H1 (cell line): ENCODE measurements at regions not wholly inside any gene's neighbourhood (a gene's known extent, or its start where the extent isn't known, plus 50 kb on each side); places are given as distances from the start of the nearest gene placed in this dataset.

ENCODE experiments used
- ATF2 ChIP-seq: IDR thresholded peaks from 2 replicates; pipeline ENCODE4 v1.6.1; 2012; ENCODE audit warnings: low read length, inconsistent platforms
- BACH1 ChIP-seq: IDR thresholded peaks from 2 replicates; pipeline ENCODE4 v1.6.1; 2012; ENCODE audit warnings: low read length, improper control_type of control experiment
- CBX8 ChIP-seq: fragments of 300-800, 300-1000 bp; sonication (generic); IDR thresholded peaks from 2 replicates; pipeline ENCODE4 v1.7.1; 2016; ENCODE audit warnings: low read depth, low read length, borderline replicate concordance
- CTCF ChIP-seq, 3 experiments: IDR thresholded peaks; 1 replicate in 2 of 3; 2 replicates in 1 of 3; pipeline versions ENCODE4 v1.5.1 to v1.6.1; 2011; ENCODE audit warnings: low read length in 3 of 3, mild to moderate bottlenecking in 3 of 3, inconsistent platforms in 2 of 3, low read depth in 1 of 3, moderate library complexity in 1 of 3; ENCODE audit not compliant: insufficient read depth in 1 of 3; ENCODE audit errors: control extremely low read depth in 1 of 3
- EZH2 ChIP-seq: fragments of 200-600 bp; sonication (generic); IDR thresholded peaks from 2 replicates; pipeline ENCODE4 v1.7.1; 2012; ENCODE audit warnings: low read depth, mild to moderate bottlenecking, moderate library complexity, low read length, inconsistent platforms; ENCODE audit not compliant: severe bottlenecking
- NRF1 ChIP-seq: IDR thresholded peaks from 2 replicates; pipeline ENCODE4 v1.6.1; 2011; ENCODE audit warnings: mild to moderate bottlenecking, low read depth, low read length, improper control_type of control experiment
- POLR2A ChIP-seq, 2 experiments: IDR thresholded peaks; 1 replicate in 1 of 2; 2 replicates in 1 of 2; pipeline ENCODE4 v1.6.1; 2011; ENCODE audit warnings: low read depth in 2 of 2, low read length in 2 of 2, mild to moderate bottlenecking in 2 of 2; ENCODE audit errors: control extremely low read depth in 1 of 2
- POLR2AphosphoS5 ChIP-seq: IDR thresholded peaks from 2 replicates; pipeline ENCODE4 v1.6.1; 2011; ENCODE audit warnings: low read depth, low read length
- SIN3A ChIP-seq, 2 experiments: IDR thresholded peaks in 1 of 2; conservative IDR thresholded peaks in 1 of 2; 2 replicates each; pipeline ENCODE4 v1.6.1; 2011 to 2012; ENCODE audit warnings: low read length in 2 of 2, improper control_type of control experiment in 1 of 2, low read depth in 1 of 2, mild to moderate bottlenecking in 1 of 2
- SP1 ChIP-seq: IDR thresholded peaks from 2 replicates; pipeline ENCODE4 v1.6.1; 2011; ENCODE audit warnings: low read depth, low read length
- SP2 ChIP-seq: IDR thresholded peaks from 2 replicates; pipeline ENCODE4 v1.6.1; 2012; ENCODE audit warnings: mild to moderate bottlenecking, low read length, inconsistent platforms
- TAF1 ChIP-seq: IDR thresholded peaks from 2 replicates; pipeline ENCODE4 v1.6.1; 2011; ENCODE audit warnings: mild to moderate bottlenecking, low read depth, low read length
- TF ChIP-seq, protein P1 (sequence below): IDR thresholded peaks from 2 replicates; pipeline ENCODE4 v1.6.1; 2011; ENCODE audit warnings: low read depth, mild to moderate bottlenecking, low read length; ENCODE audit not compliant: insufficient read depth

- no peak for TF ChIP-seq BACH1
- no peak for TF ChIP-seq CTCF (IDR thresholded peaks at IDR 0.05; ENCODE audit: control extremely low read depth in 1 of 3, insufficient read depth in 1 of 3, low read depth in 1 of 3, low read length in 3 of 3)
- TF ChIP-seq SP2 = no peak
- TF ChIP-seq, protein P1, sequence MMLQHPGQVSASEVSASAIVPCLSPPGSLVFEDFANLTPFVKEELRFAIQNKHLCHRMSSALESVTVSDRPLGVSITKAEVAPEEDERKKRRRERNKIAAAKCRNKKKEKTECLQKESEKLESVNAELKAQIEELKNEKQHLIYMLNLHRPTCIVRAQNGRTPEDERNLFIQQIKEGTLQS = no peak
- TF ChIP-seq ATF2 = no peak
- no peak for TF ChIP-seq CBX8
- TF ChIP-seq SP1 = no peak
- no peak for TF ChIP-seq POLR2A (IDR thresholded peaks at IDR 0.05; ENCODE audit: control extremely low read depth in 1 of 2, low read depth in 2 of 2, low read length in 2 of 2)
- no peak for TF ChIP-seq POLR2AphosphoS5
- no peak for TF ChIP-seq TAF1
- no peak for TF ChIP-seq EZH2
- TF ChIP-seq SIN3A (conservative IDR thresholded peaks at IDR 0.05 in 1 of 2, IDR thresholded peaks at IDR 0.05 in 1 of 2; ENCODE audit: low read depth in 1 of 2, low read length in 2 of 2) = no peak
- no peak for TF ChIP-seq NRF1
These were observed 756.4 kb upstream of the IGFBP7 start for GRCh38 chr4:57866468-57867171.
